ENCODE measurements at regions not wholly inside any gene's neighbourhood (a gene's known extent, or its start where the extent isn't known, plus 50 kb on each side); places are given as distances from the start of the nearest gene placed in this dataset.

DNA sequence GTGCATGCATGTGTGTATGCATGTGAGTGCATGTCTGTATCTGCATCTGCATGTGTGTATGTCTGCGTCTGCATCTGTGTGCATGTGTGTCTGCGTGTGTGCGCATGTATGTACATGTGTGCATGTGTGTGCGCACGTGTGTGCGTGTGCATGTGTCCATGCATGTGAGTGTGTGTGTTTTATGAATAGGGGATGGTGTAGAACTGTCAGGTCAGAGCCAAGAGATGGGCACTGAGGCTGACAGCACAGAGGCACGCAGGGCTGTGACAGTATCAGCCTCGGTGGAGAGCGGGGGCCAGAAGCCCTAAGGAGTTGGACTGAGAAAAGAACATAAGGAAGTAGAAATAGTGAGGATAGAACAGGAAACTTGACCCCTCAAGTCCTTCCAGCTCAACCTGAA lies 494.0 kb upstream of the MYT1L start:
- TF ChIP-seq, protein P1, sequence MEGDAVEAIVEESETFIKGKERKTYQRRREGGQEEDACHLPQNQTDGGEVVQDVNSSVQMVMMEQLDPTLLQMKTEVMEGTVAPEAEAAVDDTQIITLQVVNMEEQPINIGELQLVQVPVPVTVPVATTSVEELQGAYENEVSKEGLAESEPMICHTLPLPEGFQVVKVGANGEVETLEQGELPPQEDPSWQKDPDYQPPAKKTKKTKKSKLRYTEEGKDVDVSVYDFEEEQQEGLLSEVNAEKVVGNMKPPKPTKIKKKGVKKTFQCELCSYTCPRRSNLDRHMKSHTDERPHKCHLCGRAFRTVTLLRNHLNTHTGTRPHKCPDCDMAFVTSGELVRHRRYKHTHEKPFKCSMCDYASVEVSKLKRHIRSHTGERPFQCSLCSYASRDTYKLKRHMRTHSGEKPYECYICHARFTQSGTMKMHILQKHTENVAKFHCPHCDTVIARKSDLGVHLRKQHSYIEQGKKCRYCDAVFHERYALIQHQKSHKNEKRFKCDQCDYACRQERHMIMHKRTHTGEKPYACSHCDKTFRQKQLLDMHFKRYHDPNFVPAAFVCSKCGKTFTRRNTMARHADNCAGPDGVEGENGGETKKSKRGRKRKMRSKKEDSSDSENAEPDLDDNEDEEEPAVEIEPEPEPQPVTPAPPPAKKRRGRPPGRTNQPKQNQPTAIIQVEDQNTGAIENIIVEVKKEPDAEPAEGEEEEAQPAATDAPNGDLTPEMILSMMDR (IDR thresholded peaks at IDR 0.05; ENCODE audit: low read depth, low read length): no peak
- no peak overlapping the region for H3K4me3 ChIP-seq (ENCODE audit: low read depth, low read length)
- H3K36me3 ChIP-seq: no peaks in the 10 kb centered on the region
- H3K4me1 ChIP-seq: peaks cover 5% of the 10 kb centered on the region
- no peaks in the 10 kb centered on the region for H3K27me3 ChIP-seq
- no peaks in the 10 kb centered on the region for H3K9me3 ChIP-seq
- DNase-seq: no peak

DNA sequence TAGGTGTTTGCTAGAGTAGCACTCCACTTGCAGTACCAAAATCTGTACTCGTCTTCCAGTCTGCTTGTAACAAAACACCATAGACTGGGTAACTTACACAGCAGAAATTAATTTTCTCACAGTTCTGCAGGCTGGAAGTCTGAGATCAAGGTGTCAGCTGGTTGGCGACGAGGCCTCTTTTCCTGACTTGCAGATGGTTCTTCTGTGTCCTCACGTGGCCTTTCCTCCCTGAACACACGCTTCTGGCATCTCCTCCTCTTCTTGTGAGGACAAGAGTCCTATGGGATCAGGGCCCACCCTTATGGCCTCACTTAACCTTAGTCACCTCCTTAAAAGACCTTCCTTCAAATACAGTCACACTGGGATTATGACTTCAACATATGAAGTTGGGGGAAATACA lies 493.5 kb upstream of the MYT1L start:
- no peak for DNase-seq
- no peak overlapping the region for H3K4me3 ChIP-seq (ENCODE audit: low read depth, low read length)
- H3K4me1 ChIP-seq: peaks cover 5% of the 10 kb centered on the region
- no peaks in the 10 kb centered on the region for H3K36me3 ChIP-seq
- no peaks in the 10 kb centered on the region for H3K27me3 ChIP-seq
- TF ChIP-seq, protein P1 (IDR thresholded peaks at IDR 0.05; ENCODE audit: low read depth, low read length): no peak
- no peaks in the 10 kb centered on the region for H3K9me3 ChIP-seq

DNA sequence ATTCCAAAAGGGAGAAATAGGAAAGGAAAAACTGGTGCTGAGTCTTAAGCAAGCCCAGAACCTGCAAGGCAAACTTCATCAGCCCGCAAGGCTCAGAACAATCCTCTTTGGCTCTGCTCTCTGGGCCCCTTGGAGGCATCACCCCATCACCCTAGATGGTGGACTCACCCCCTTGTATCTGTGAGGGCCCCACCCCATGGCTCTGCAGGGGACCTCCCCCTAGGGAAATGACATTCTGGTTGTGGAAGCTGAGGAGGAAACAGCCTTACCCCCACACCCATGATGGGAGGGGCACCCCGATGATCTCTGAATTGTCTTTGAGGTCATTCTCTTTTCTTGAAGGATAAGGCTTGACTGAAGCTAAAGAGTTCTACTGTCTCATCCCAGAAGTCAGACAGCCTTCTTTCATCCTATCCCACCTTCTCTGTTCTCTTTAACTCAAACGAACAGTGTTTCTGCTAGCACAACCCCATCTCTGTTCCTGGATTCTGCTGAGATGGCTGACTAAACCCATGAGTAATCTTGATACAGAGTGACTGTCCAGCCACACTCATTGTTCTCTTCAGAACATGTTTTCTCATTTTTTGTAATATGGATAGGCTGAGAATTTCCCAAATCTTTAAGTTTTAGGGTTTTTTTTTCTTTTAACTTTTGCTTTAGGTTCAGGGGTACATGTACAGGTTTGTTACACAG lies 492.1 kb upstream of the MYT1L start:
- no peak overlapping the region for H3K4me3 ChIP-seq (ENCODE audit: low read depth, low read length)
- TF ChIP-seq, protein P1 (IDR thresholded peaks at IDR 0.05; ENCODE audit: low read depth, low read length): no peak
- no peaks in the 10 kb centered on the region for H3K27me3 ChIP-seq
- H3K4me1 ChIP-seq: no peaks in the 10 kb centered on the region
- no peaks in the 10 kb centered on the region for H3K9me3 ChIP-seq
- no peaks in the 10 kb centered on the region for H3K36me3 ChIP-seq
- DNase-seq: no peak

DNA sequence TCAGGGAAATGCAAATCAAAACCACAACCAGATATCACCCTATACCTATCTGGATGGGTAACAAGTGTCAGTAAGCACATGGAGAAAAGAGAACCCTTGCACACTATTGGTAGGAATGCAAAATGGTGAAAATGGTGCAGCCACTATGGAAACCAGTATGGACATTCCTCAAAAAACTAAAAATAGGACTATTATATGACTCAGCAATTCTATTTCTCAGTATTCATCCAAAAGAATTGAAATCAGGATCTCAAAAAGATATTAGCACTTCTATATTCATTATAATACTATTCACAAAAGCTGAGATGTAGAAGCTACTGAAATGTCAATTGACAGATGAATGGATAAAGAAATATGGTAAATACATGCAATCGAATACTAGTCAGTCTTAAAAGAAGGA lies 491.1 kb upstream of the MYT1L start:
- no peak for DNase-seq
- no peaks in the 10 kb centered on the region for H3K36me3 ChIP-seq
- no peak overlapping the region for H3K4me3 ChIP-seq (ENCODE audit: low read depth, low read length)
- TF ChIP-seq, protein P1 (IDR thresholded peaks at IDR 0.05; ENCODE audit: low read depth, low read length): no peak
- H3K9me3 ChIP-seq: no peaks in the 10 kb centered on the region
- H3K27me3 ChIP-seq: no peaks in the 10 kb centered on the region
- H3K4me1 ChIP-seq: no peaks in the 10 kb centered on the region

DNA sequence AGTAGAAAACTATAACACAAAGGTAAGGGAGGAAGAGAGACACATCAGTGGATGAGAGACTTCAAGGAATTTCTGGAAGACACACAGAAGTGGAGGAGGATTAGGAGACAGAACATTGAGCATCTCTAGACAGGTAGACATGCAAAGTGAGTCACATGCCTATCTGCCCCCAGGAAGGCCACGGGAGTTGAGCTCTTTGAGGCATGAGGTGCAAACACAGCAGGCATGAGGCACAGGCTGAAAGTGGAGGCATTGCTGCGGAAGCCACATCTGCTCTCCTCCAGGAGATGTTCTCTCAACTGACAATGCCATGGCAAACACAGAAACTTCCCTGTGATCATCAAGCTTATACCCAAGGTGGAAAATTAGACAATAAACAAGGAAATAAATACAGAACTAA lies 481.6 kb upstream of the MYT1L start:
- Histone ChIP-seq H3K9me3 (no peaks in the 10 kb centered on the region), H3K36me3 (no peaks in the 10 kb centered on the region), H3K4me3 (ENCODE audit: low read depth, low read length) (no peak overlapping the region), H3K27me3 (no peaks in the 10 kb centered on the region), H3K4me1 (no peaks in the 10 kb centered on the region)
- no peak for DNase-seq
- TF ChIP-seq, protein P1 (IDR thresholded peaks at IDR 0.05; ENCODE audit: low read depth, low read length): no peak

DNA sequence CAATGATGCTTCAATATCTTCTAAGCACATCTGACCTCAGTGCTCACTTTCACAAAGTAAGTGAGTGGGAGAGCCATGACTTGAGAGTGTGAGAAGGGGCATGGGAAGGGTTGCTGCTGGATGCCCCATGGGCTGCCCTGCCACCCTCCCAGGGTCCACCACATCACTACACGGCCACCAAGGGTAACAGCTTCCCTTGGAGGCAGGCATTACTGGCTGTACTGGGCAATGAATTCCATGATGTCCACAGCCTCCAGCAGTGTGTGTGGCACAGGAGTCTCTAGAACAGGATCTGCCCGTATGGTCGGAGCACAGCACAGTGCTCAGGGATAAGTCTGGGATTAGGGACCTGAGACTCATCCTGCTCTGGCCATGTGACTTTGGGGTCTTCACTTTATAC lies 481.0 kb upstream of the MYT1L start:
- Histone ChIP-seq H3K4me3 (ENCODE audit: low read depth, low read length) (no peak overlapping the region), H3K4me1 (no peaks in the 10 kb centered on the region), H3K9me3 (no peaks in the 10 kb centered on the region), H3K27me3 (no peaks in the 10 kb centered on the region), H3K36me3 (no peaks in the 10 kb centered on the region)
- DNase-seq: no peak
- TF ChIP-seq, protein P1 (IDR thresholded peaks at IDR 0.05; ENCODE audit: low read depth, low read length): no peak

All from BE2C (cell line).